HepG2 (cell line): ENCODE measurements at regions not wholly inside any gene's neighbourhood (a gene's known extent, or its start where the extent isn't known, plus 50 kb on each side); places are given as distances from the start of the nearest gene placed in this dataset.

ENCODE experiments used
- ATAC-seq: fragments of 200-7000 bp; cut with Tn5 transposase; 3 replicates; pipeline ENCODE4 v1.9.1; 2020; ENCODE audit warnings: mild to moderate bottlenecking, moderate library complexity
- BruUV-seq: library from RNA; stranded (reverse); fragments of 400-500 nt; replicated peaks from 2 replicates; lab custom pipeline; 2021; lab: Mats Ljungman, UMichigan
- CTCF ChIA-PET: fragments of 300-600 bp; formaldehyde crosslinking; extraction: SDS; loops from one replicate; lab custom pipeline; 2021; ENCODE audit warnings: low total read pairs, inconsistent platforms, low intra/inter-chr PET ratio; lab: Yijun Ruan, JAX
- POLR2A ChIA-PET: fragments of 350-600 bp; sonication (Branson Sonifier 250); formaldehyde crosslinking; loops from one replicate; lab custom pipeline; 2020; ENCODE audit warnings: antibody characterized with exemption, inconsistent platforms; lab: Yijun Ruan, JAX
- DNase-seq: peaks from one replicate; pipeline ENCODE4 v3.0.0-alpha.2; 2015; ENCODE audit warnings: low spot score
- FAIRE-seq: peaks from 3 replicates; lab custom pipeline; 2011; peaks lifted over from hg19 to GRCh38; lab: Jason Lieb, UNC
- H2AFZ ChIP-seq: one replicate; pipeline ENCODE4 v1.6.1; 2011; ENCODE audit warnings: low read length, inconsistent platforms
- H3K27ac ChIP-seq: fragments of 300-600 bp; 3 replicates; pipeline ENCODE4 v1.8.0; 2011; ENCODE audit warnings: mixed run types, mild to moderate bottlenecking, mixed read lengths, low read length, inconsistent platforms; ENCODE audit not compliant: insufficient read depth; ENCODE audit errors: extremely low read length
- H3K27me3 ChIP-seq, 2 experiments: fragments of 200-600 bp in 1 of 2; 2 replicates in 1 of 2; 3 replicates in 1 of 2; pipeline versions ENCODE4 v1.6.0 to v1.8.0; 2011; ENCODE audit warnings: low read length in 2 of 2, mild to moderate bottlenecking in 2 of 2, moderate library complexity in 2 of 2, inconsistent platforms in 1 of 2; ENCODE audit not compliant: insufficient read depth in 2 of 2, control insufficient read depth in 1 of 2
- H3K36me3 ChIP-seq, 2 experiments: fragments of 200-600 bp in 1 of 2; replicated peaks in 1 of 2; 2 replicates in 1 of 2; 3 replicates in 1 of 2; pipeline versions ENCODE4 v1.5.1 to v1.8.0; 2011; ENCODE audit warnings: low read length in 2 of 2, inconsistent platforms in 1 of 2; ENCODE audit not compliant: insufficient read depth in 2 of 2, control insufficient read depth in 1 of 2
- H3K4me1 ChIP-seq: 2 replicates; pipeline ENCODE4 v1.5.1; 2012; ENCODE audit warnings: low read length, inconsistent platforms; ENCODE audit not compliant: insufficient read depth
- H3K4me2 ChIP-seq: 2 replicates; pipeline ENCODE4 v1.6.0; 2011; ENCODE audit warnings: low read depth, low read length, inconsistent platforms
- H3K4me3 ChIP-seq, 3 experiments: fragments of 200-600 bp in 1 of 3; sonication (generic), shearing (Covaris generic) in 1 of 3; replicated peaks in 1 of 3; 2 replicates each; pipeline ENCODE4 v1.5.1; 2011 to 2016; ENCODE audit warnings: low read length in 3 of 3, inconsistent platforms in 2 of 3, low read depth in 2 of 3, mild to moderate bottlenecking in 2 of 3, control low read depth in 1 of 3, mixed read lengths in 1 of 3; ENCODE audit not compliant: insufficient read depth in 1 of 3
- H3K79me2 ChIP-seq: one replicate; pipeline ENCODE4 v1.6.1; 2011; ENCODE audit warnings: low read length, inconsistent platforms; ENCODE audit not compliant: insufficient read depth
- H3K9ac ChIP-seq: 2 replicates; pipeline ENCODE4 v1.6.0; 2011; ENCODE audit warnings: mild to moderate bottlenecking, low read depth, low read length, inconsistent platforms; ENCODE audit not compliant: insufficient read depth
- H3K9me3 ChIP-seq: 2 replicates; pipeline ENCODE4 v1.5.1; 2012; ENCODE audit warnings: mild to moderate bottlenecking, low read length
- H4K20me1 ChIP-seq: 2 replicates; pipeline ENCODE4 v1.6.0; 2011; ENCODE audit warnings: inconsistent platforms, mild to moderate bottlenecking, low read length, moderate library complexity; ENCODE audit not compliant: insufficient read depth
- ATF3 ChIP-seq: sonication (generic); formaldehyde crosslinking; IDR thresholded peaks from 2 replicates; pipeline ENCODE4 v1.4.0; 2020; ENCODE audit warnings: missing genetic modification reagents
- HOXA9 ChIP-seq: sonication (generic); formaldehyde crosslinking; IDR thresholded peaks from 2 replicates; pipeline ENCODE4 v1.8.1; 2022; ENCODE audit warnings: missing genetic modification reagents, mild to moderate bottlenecking, moderate library complexity, borderline replicate concordance
- THYN1 ChIP-seq: sonication (generic); formaldehyde crosslinking; IDR thresholded peaks from 2 replicates; pipeline ENCODE4 v1.8.1; 2023; ENCODE audit warnings: low read depth, mild to moderate bottlenecking, moderate library complexity, missing genetic modification reagents, borderline replicate concordance
- ZNF205 ChIP-seq: IDR thresholded peaks from 2 replicates; pipeline ENCODE4 v1.6.1; 2018; ENCODE audit warnings: missing biosample characterization, missing genetic modification reagents
- ZNF563 ChIP-seq: sonication (generic); formaldehyde crosslinking; IDR thresholded peaks from 2 replicates; pipeline ENCODE4 v1.8.0; 2022; ENCODE audit warnings: mild to moderate bottlenecking, moderate library complexity, missing genetic modification reagents
- WGBS: methylation state at CpG from one replicate; pipeline ENCODE4 v1.1.6; 2017; ENCODE audit warnings: low lambda C conversion rate; 5-methylcytosine and 5-hydroxymethylcytosine counted together
- in situ Hi-C: cut with HindIII; loops from 2 replicates; pipeline ENCODE4 v1.10.0; 2017; ENCODE audit warnings: low pct_unique_long_range_greater_than_20kb; ENCODE audit not compliant: extremely low pct_ligation_motif_present
- intact Hi-C: fragments of 100-400 bp; cut with micrococcal nuclease; formaldehyde crosslinking; loops from one replicate; pipeline ENCODE4 v1.10.0; 2022; ENCODE audit not compliant: unreplicated experiment

GRCh38 chr10:8499752-8500390, 445.4 kb downstream of the GATA3 start:
- intact Hi-C loops: no loop called here
- Histone ChIP-seq H3K4me3 (no peak overlapping the region), H4K20me1 (no peaks in the 10 kb centered on the region), H3K9ac (no peak overlapping the region), H3K36me3 (no peaks in the 10 kb centered on the region), H2AFZ (no peak overlapping the region), H3K27me3 (peaks cover 1 to 6% of the 10 kb centered on the region in 2 experiments; a peak in 3 of 5 replicates), H3K4me1 (no peaks in the 10 kb centered on the region), H3K9me3 (no peaks in the 10 kb centered on the region), H3K27ac (no peak overlapping the region), H3K79me2 (no peaks in the 10 kb centered on the region), H3K4me2 (no peak overlapping the region)
- no peak for FAIRE-seq
- TF ChIP-seq ZNF205 (CRISPR knock-in tag) (no peak), THYN1 (CRISPR knock-in tag) (no peak), ATF3 (CRISPR knock-in tag) (no peak), HOXA9 (CRISPR knock-in tag) (no peak)
- in situ Hi-C loops: no loop called here
- ChIA-PET CTCF (no interaction called here), POLR2A (no interaction called here)
- no peak for DNase-seq
- BruUV-seq: no TSS peak
- ATAC-seq: no peak

- no peak for FAIRE-seq
- Histone ChIP-seq H3K27me3 (peaks cover 1 to 9% of the 10 kb centered on the region in 2 experiments; a peak in 3 of 5 replicates), H3K4me2 (no peak overlapping the region), H2AFZ (no peak overlapping the region), H3K9me3 (no peaks in the 10 kb centered on the region), H4K20me1 (no peaks in the 10 kb centered on the region), H3K4me1 (no peaks in the 10 kb centered on the region), H3K9ac (no peak overlapping the region), H3K36me3 (no peaks in the 10 kb centered on the region)
- POLR2A ChIA-PET: no interaction called here
- in situ Hi-C loops (no loop called here), intact Hi-C loops (no loop called here)
- CTCF ChIA-PET: no interaction called here
- ATAC-seq: no peak
- WGBS: 3% methylated on average over 5 of the region's 5 CpGs
- DNase-seq: no peak
- BruUV-seq: no TSS peak
- TF ChIP-seq ZNF563 (CRISPR knock-in tag): no peak
- TF ChIP-seq, all 625 proteins: peak for 0
- Histone ChIP-seq H3K79me2 (no peaks in the 10 kb centered on the region), H3K4me3 (no peak overlapping the region), H3K27ac (no peak overlapping the region)
Observed at GRCh38 chr10:8502573-8502972, 448.1 kb downstream of the GATA3 start.
